ENCODE measurements at regions not wholly inside any gene's neighbourhood (a gene's known extent, or its start where the extent isn't known, plus 50 kb on each side); places are given as distances from the start of the nearest gene placed in this dataset.
A peak's percentile ranks its signal among the peaks of the same experiment; 100 is the strongest.
"Not testable (repeated sequence)": the region's sequence is repeated elsewhere in the genome, so short reads cannot be mapped to it uniquely, and the experiment has no call there.

DNA sequence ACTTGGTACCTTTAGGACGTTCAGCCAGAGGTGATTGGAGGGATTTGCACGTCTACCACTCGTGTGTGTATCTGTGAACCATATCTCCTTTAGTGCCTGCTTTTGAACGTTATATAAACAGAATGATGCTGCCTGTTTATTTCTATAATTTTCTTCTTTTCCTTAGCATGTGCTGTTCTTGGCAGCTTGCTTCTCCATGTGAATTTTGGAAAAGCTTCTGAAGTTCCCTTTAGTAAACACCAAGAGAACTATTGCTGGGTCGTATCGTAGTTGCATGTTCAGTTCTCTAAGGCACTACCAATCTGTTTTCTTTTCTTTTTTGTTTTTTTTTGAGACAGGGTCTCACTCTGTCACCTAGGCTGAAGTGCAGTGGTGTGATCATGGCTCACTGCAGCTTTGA lies 73.8 kb upstream of the FANCC start:
- DNase-seq = not testable (repeated sequence)

DNA sequence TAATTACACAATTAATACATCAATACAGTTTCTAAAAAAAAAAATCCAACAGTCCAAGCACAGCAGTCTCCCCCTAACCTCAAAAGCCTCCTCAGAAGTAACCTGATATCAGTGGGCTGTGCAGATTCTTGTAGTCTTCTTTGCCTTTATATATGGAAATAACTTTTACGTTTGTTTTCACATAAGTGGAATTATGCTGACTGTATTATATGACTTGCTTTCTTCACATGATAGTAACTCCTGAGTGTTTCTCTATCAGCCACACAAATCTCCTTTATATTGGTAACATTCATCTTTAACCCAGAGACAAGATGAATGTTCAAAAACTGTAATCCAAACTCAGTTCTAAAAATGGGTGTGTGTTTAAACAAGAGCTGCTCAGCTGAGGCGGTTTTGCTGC lies 71.9 kb upstream of the FANCC start:
- no peak for DNase-seq

DNA sequence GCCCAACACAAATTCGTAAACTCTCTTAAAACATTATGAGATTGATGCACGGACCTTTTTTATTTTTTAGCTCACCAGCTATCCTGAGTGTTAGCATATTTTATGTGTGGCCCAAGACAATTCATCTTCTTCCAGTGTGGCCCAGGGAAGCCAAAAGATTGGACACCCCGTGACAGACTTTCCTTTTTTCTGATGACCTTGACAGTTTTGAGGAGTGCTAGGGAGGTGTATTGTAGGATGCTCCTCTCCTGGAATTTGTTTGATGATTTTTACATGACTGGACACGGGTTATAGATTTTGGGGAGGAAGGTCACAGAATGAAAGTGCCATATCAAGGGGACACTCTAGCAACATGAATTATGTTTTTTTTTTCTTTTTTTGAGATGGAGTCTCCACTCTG lies 69.3 kb upstream of the FANCC start:
- DNase-seq = no peak

DNA sequence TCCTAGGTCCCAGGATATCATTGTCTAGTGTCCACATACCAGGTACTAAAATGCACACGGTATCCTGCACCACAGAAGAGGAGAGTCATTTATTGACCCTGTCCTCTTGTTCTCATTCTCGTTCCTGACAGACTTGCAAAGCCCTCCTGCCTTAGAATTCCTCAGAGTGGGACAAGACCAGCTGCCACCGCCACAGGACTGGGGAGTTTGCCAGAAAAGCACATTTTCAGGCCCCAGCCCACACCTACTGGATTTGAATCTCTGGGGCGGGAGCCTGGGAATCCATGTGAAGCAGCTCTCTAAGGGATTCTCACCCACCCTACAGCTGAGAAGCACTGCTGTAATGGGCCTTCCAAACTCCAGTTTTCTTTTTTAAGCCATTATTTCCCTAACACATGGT lies 68.0 kb upstream of the FANCC start:
- no peak for DNase-seq

DNA sequence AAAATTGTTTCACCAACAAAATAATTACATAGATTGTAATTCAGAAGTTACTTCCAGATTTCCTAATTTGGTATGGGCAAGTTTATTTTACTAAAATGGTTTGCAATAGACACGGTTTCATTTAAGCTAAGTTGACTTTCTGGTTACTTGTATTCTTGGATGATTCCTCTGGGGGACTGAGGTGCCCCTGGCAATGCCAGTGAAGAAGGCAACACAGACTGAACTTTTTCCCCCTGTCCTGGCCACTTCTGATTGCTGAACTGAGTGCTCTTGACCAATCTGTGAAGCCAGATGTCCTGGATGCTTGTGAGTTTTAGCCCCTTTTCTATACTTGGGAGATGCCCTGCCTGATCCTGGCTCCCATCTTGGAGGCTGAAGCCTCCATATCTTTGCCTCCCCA lies 66.3 kb upstream of the FANCC start:
- no peak for DNase-seq

GRCh38 chr9:95383185-95383676 lies 65.7 kb upstream of the FANCC start:
- DNase-seq = no peak

DNA sequence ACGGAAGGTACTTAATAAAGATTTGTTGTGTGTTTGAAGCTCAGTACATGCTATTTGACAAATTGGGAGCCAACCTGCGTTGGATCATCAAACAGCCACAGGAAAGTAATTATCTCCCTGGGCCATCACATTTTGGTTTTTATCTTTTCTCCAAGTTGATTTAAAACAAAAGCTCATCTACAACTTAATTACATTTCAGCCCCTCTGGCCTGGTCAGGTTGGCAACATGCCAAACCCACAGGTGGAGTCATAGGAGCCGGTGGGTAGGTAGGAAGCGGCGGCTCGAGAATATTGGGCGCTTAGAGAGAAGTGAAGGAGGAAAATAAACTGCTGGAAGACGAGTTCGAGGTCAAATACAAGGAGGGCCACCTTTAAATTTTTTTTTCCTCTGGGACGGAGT lies 64.9 kb upstream of the FANCC start:
- no peak for DNase-seq

DNA sequence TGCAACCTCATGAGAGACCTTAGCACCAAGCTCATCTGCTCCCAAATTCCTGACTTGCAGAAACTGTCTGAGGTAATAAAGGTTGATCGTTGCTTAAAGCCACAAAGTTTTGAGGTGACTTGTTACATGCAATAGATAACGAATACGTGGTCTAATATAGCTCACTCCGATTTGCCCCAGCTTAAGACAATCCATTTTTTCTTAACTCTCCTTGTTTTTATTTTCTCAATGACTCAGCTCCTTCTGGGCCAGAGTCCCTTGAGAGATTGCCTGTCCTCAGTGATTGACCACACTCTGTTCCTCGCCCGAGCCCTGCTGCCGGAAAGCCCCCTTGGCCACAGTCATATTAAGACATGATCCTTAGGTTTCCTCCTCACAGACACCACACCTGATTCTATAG lies 63.7 kb upstream of the FANCC start:
- DNase-seq = no peak

GRCh38 chr9:95379630-95380029 lies 62.1 kb upstream of the FANCC start:
- no peak for DNase-seq

DNA sequence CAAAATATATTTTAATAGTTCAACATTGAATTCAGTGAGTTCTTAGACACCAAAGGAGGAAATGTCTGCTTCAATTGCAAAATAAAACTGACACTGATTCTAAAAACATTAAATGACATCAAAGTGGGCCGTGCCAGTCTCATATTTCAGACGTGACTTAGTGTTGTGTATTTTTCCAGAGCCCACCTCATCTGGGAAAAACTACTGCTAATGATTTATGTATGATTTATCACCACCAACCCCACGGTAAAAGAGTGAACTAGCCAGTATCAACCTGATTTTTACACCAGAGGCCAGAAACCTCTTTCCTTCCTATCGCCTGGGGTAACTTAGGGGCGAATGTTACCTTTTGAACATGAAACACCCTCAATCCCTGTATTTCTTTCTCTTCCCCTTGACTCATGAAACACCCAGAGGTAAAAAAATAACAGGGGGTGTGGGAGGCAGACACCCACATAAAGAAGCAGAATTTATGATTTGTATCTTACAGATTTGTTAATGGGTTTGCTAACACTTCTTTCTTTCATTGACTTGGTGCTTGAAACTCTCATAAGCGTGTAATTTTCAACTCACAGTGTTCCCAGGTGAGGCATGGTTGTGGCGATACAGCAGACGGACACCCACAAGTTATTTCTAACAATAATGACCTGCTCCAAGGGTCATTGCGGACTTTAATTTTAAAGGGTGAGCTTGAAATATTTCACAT lies 56.4 kb upstream of the FANCC start:
- no peak for DNase-seq

DNA sequence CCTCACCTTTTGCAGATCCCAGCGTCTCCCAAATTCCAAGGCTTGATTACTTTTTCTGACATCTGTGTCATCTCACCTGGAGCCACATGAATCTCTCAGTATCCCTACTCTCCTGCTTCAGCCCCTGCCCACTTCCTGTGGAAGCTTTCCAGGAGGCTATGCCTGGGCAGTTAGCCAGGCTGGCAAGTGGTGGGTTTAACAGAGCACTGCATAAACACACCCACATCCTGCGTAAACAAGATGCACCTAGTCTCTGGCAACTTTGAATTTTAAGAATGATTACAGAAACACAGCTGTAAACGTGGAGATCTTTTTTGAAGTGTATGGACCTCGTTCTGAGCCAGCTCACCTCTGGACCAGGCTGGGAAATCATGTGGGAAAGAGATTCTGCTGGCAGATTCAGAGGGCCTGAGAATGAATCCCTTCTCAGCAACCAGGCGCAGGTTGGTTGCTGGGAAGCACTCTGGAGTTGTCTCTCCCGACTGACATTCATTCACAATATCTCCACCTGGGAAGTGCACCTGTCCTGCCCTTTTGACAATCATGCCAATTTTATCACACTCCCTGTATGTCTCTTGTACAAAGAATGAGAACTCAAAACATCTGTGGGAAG lies 55.7 kb upstream of the FANCC start:
- DNase-seq = peak; percentile 46

DNA sequence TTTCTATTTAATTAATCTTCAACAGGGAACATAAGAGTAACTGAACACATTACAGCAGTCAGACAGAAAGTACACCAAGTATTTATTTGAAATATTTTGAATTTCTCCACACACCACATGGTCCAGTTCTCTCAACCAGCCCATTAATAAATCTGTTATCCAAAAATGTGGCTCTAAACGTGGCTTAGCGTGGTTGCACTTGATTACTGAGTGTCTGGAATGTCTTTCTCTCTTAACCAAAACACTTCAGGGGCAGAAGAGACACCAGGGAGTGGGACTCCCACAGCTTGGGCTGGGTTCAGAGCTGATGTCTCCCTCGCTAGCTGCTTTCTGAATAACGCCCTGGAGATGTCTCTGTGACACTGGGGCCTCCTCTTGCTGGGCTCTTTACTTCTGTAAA lies 52.6 kb upstream of the FANCC start:
- DNase-seq = no peak

DNA sequence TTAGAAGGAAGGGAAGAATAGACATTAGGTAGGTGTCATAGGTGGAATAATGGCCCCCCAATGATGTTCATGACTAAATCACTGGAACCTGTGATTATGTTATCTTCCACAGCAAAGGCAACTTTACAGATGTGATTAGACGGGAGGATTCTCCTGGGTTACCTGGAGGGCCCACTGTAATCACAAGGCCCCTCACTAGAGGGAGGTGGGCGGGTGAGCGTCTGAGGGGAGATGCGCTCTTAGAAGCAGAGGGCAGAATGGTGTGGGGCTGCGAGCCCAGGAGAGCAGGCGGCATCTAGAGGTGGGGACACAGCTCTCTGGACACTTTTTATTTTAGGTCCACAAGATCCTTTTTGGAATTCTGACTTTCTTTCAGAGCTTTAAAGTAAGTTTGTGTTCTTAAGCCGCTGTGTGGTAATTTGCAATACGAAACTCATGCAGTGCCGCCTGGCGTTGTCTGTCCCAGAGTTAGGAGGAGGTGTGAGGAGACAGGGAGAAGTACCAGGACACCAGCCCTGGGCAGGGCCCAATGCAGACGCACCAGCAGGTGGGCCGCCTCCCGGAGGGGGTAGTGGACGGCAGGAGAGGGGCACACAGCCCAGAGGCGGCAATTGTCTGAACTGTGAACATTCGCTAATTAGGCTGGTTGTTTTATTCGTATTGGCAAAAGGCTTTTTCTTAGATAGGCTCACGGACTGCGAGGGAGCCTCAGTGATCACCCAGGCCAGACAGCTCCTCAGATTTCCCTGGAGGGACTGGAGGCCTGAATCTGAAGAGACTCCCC lies 51.1 kb upstream of the FANCC start:
- DNase-seq = no peak

Data from NCI-H510A (cell line).